Prostate gland (tissue), 2 donors: ENCODE measurements at regions not wholly inside any gene's neighbourhood (a gene's known extent, or its start where the extent isn't known, plus 50 kb on each side); places are given as distances from the start of the nearest gene placed in this dataset.
A peak's percentile ranks its signal among the peaks of the same experiment; 100 is the strongest.

Experiments
- DNase-seq: peaks from one replicate; pipeline ENCODE4 v3.0.0-alpha.2; 2019; ENCODE audit warnings: low spot score
- H3K27ac ChIP-seq, 2 donors: fragments of 200-600 bp; sonication (generic); 2 replicates each; pipeline ENCODE4 v1.5.1; 2017 to 2019
- H3K27me3 ChIP-seq: fragments of 200-600 bp; sonication (generic); replicated peaks from 2 replicates; pipeline ENCODE4 v1.5.1; 2019; ENCODE audit not compliant: insufficient read depth
- H3K36me3 ChIP-seq, 2 donors: fragments of 200-600 bp; sonication (generic); 1 replicate in 1 of 2; 2 replicates in 1 of 2; pipeline versions ENCODE4 v1.5.1 to v1.8.1; 2017 to 2019
- H3K4me1 ChIP-seq: fragments of 200-600 bp; sonication (generic); replicated peaks from 2 replicates; pipeline ENCODE4 v1.5.1; 2019
- H3K4me3 ChIP-seq, 2 donors: fragments of 200-600 bp; sonication (generic); 2 replicates each; pipeline ENCODE4 v1.5.1; 2017 to 2019
- H3K9me3 ChIP-seq: fragments of 200-600 bp; sonication (generic); 2 replicates; pipeline ENCODE4 v1.5.1; 2017
- CTCF ChIP-seq, 4 experiments: fragments of 200-600 bp in 2 of 4; fragments of 450-650 bp in 2 of 4; sonication (generic) in 2 of 4; IDR thresholded peaks; 1 replicate in 3 of 4; 2 replicates in 1 of 4; pipeline ENCODE4 v1.5.1; 2016 to 2019; ENCODE audit warnings: antibody characterized with exemption in 4 of 4, mild to moderate bottlenecking in 2 of 4, moderate library complexity in 2 of 4
- POLR2A ChIP-seq: fragments of 450-650 bp; IDR thresholded peaks from one replicate; pipeline ENCODE4 v1.6.1; 2016; ENCODE audit warnings: antibody characterized with exemption, mild to moderate bottlenecking
- POLR2AphosphoS5 ChIP-seq: sonication (generic); formaldehyde crosslinking; IDR thresholded peaks from one replicate; pipeline ENCODE4 v1.6.1; 2017; ENCODE audit warnings: antibody characterized with exemption
- WGBS: methylation state at CpG from one replicate; pipeline ENCODE4 v1.1.5; 2018; 5-methylcytosine and 5-hydroxymethylcytosine counted together
- intact Hi-C: fragments of 100-400 bp; cut with DNase I; formaldehyde crosslinking; loops from one replicate; pipeline ENCODE4 v1.14.2; 2022

GRCh38 chr11:112584672-112585071 lies 324.0 kb upstream of the PLET1 start:
- DNase-seq, result no peak
- TF ChIP-seq POLR2A (no peak), POLR2AphosphoS5 (no peak), CTCF (IDR thresholded peaks at IDR 0.05) (peak in 1 of 4 experiments; percentile 27)
- WGBS, result 70% methylated on average over 4 of the region's 4 CpGs
- no peaks in the 10 kb centered on the region for H3K4me1 ChIP-seq
- no peak overlapping the region for H3K4me3 ChIP-seq
- no peaks in the 10 kb centered on the region for H3K36me3 ChIP-seq
- no peaks in the 10 kb centered on the region for H3K9me3 ChIP-seq
- no peaks in the 10 kb centered on the region for H3K27me3 ChIP-seq
- intact Hi-C loops, result loop anchor here (5.0 to 10.0 kb wide), 2 partner anchors 213 to 290 kb away; no protein-coding TSS in a partner anchor
- H3K27ac ChIP-seq, result no peak overlapping the region

- no peaks in the 10 kb centered on the region for H3K27me3 ChIP-seq
- H3K9me3 ChIP-seq, result no peaks in the 10 kb centered on the region
- no peak for DNase-seq
- H3K4me1 ChIP-seq, result no peaks in the 10 kb centered on the region
- WGBS, result 74% methylated on average over 5 of the region's 5 CpGs
- H3K27ac ChIP-seq, result no peak overlapping the region
- intact Hi-C loops, result loop anchor here (2.0 to 10.0 kb wide), 4 partner anchors 210 to 701 kb away; no protein-coding TSS in a partner anchor
- TF ChIP-seq CTCF (IDR thresholded peaks at IDR 0.05), result no peak
- H3K4me3 ChIP-seq, result no peak overlapping the region
- no peaks in the 10 kb centered on the region for H3K36me3 ChIP-seq
Observed at GRCh38 chr11:112587664-112588063, 327.0 kb upstream of the PLET1 start.

- Histone ChIP-seq H3K4me1 (no peaks in the 10 kb centered on the region), H3K9me3 (no peaks in the 10 kb centered on the region), H3K36me3 (no peaks in the 10 kb centered on the region), H3K27me3 (no peaks in the 10 kb centered on the region), H3K27ac (no peak overlapping the region), H3K4me3 (no peak overlapping the region)
- TF ChIP-seq POLR2A (no peak), POLR2AphosphoS5 (no peak), CTCF (IDR thresholded peaks at IDR 0.05) (peak; percentile 32 to 77 (median 68))
- intact Hi-C loops, result loop anchor here (2.0 to 10.0 kb wide), 4 partner anchors 209 to 701 kb away; no protein-coding TSS in a partner anchor
- WGBS, result 13% methylated on average over 5 of the region's 5 CpGs
- peak; percentile 63 for DNase-seq
Observed at GRCh38 chr11:112588252-112588694, 327.6 kb upstream of the PLET1 start.

GRCh38 chr11:112589155-112589554 lies 328.5 kb upstream of the PLET1 start:
- DNase-seq, result no peak
- Histone ChIP-seq H3K4me3 (no peak overlapping the region), H3K27me3 (no peaks in the 10 kb centered on the region), H3K36me3 (no peaks in the 10 kb centered on the region), H3K9me3 (no peaks in the 10 kb centered on the region), H3K27ac (no peak overlapping the region), H3K4me1 (no peaks in the 10 kb centered on the region)
- WGBS, result 62% methylated on average over 3 of the region's 3 CpGs
- TF ChIP-seq POLR2AphosphoS5 (no peak), CTCF (IDR thresholded peaks at IDR 0.05) (no peak), POLR2A (no peak)
- intact Hi-C loops, result loop anchor here (2.0 to 10.0 kb wide), 4 partner anchors 208 to 700 kb away; no protein-coding TSS in a partner anchor

- no peak for DNase-seq
- peak overlapping the region in 1 of 2 donors; percentile 28 for H3K27ac ChIP-seq
- 19% methylated on average over 2 of the region's 2 CpGs for WGBS
- no peaks in the 10 kb centered on the region for H3K27me3 ChIP-seq
- no peaks in the 10 kb centered on the region for H3K9me3 ChIP-seq
- no peaks in the 10 kb centered on the region for H3K36me3 ChIP-seq
- H3K4me3 ChIP-seq, result no peak overlapping the region
- TF ChIP-seq CTCF (IDR thresholded peaks at IDR 0.05), result no peak
- TF ChIP-seq POLR2AphosphoS5, result peak; percentile 12
- intact Hi-C loops, result no loop called here
- no peaks in the 10 kb centered on the region for H3K4me1 ChIP-seq
Observed at GRCh38 chr11:112590764-112591163, 330.1 kb upstream of the PLET1 start.
